HG03097 (cell line): ENCODE measurements at regions not wholly inside any gene's neighbourhood (a gene's known extent, or its start where the extent isn't known, plus 50 kb on each side); places are given as distances from the start of the nearest gene placed in this dataset.

Experiments used
- ATAC-seq: cut with Tn5 transposase; IDR thresholded peaks from one replicate; pipeline ENCODE4 v1.9.1; 2021; ENCODE audit not compliant: unreplicated experiment, low FRiP score

GRCh38 chr2:41504532-41504931, 543.3 kb upstream of the PKDCC start:
- ATAC-seq = no peak

GRCh38 chr2:41510108-41510507, 537.7 kb upstream of the PKDCC start:
- ATAC-seq = no peak

- ATAC-seq = no peak
Observed at GRCh38 chr2:41521211-41521610, 526.6 kb upstream of the PKDCC start.

GRCh38 chr2:41527525-41528323, 520.1 kb upstream of the PKDCC start:
- no peak for ATAC-seq

- no peak for ATAC-seq
Observed at GRCh38 chr2:41535575-41535974, 512.2 kb upstream of the PKDCC start.

GRCh38 chr2:41540272-41540998, 507.4 kb upstream of the PKDCC start:
- ATAC-seq = no peak

GRCh38 chr2:41543726-41544125, 504.1 kb upstream of the PKDCC start:
- no peak for ATAC-seq

GRCh38 chr2:41544709-41545108, 503.1 kb upstream of the PKDCC start:
- ATAC-seq = no peak

- no peak for ATAC-seq
Observed at GRCh38 chr2:41546031-41546430, 501.8 kb upstream of the PKDCC start.

GRCh38 chr2:41568648-41569047, 479.2 kb upstream of the PKDCC start:
- ATAC-seq = no peak

GRCh38 chr2:41572154-41572553, 475.7 kb upstream of the PKDCC start:
- no peak for ATAC-seq

- no peak for ATAC-seq
Observed at GRCh38 chr2:41576423-41576822, 471.4 kb upstream of the PKDCC start.

GRCh38 chr2:41579806-41580205, 468.0 kb upstream of the PKDCC start:
- ATAC-seq = no peak

- ATAC-seq = no peak
Observed at GRCh38 chr2:41580806-41581205, 467.0 kb upstream of the PKDCC start.

GRCh38 chr2:41595240-41595639, 452.6 kb upstream of the PKDCC start:
- ATAC-seq = no peak

GRCh38 chr2:41597680-41598079, 450.1 kb upstream of the PKDCC start:
- ATAC-seq = no peak

GRCh38 chr2:41598161-41598894, 449.5 kb upstream of the PKDCC start:
- no peak for ATAC-seq

GRCh38 chr2:41600460-41600859, 447.4 kb upstream of the PKDCC start:
- ATAC-seq = no peak

- ATAC-seq = no peak
Observed at GRCh38 chr2:41602341-41602740, 445.5 kb upstream of the PKDCC start.

GRCh38 chr2:41605311-41605710, 442.5 kb upstream of the PKDCC start:
- ATAC-seq = no peak

GRCh38 chr2:41605914-41606313, 441.9 kb upstream of the PKDCC start:
- ATAC-seq = no peak
